Omental fat pad (tissue), 3 donors: ENCODE measurements at regions not wholly inside any gene's neighbourhood (a gene's known extent, or its start where the extent isn't known, plus 50 kb on each side); places are given as distances from the start of the nearest gene placed in this dataset.

Experiments
- ATAC-seq: fragments of 150-250 bp; one replicate; pipeline ENCODE4 v1.9.1; 2016; ENCODE audit warnings: mild to moderate bottlenecking, moderate library complexity; ENCODE audit not compliant: low FRiP score
- DNase-seq: peaks from one replicate; pipeline ENCODE4 v3.0.0-alpha.2; 2019; ENCODE audit warnings: low spot score
- TF ChIP-seq, protein P1 (sequence below), 3 donors: fragments of 450-650 bp; IDR thresholded peaks; one replicate each; pipeline ENCODE4 v1.5.1; 2016 to 2017; ENCODE audit warnings: antibody characterized with exemption in 3 of 3, mild to moderate bottlenecking in 3 of 3, moderate library complexity in 2 of 3

DNA sequence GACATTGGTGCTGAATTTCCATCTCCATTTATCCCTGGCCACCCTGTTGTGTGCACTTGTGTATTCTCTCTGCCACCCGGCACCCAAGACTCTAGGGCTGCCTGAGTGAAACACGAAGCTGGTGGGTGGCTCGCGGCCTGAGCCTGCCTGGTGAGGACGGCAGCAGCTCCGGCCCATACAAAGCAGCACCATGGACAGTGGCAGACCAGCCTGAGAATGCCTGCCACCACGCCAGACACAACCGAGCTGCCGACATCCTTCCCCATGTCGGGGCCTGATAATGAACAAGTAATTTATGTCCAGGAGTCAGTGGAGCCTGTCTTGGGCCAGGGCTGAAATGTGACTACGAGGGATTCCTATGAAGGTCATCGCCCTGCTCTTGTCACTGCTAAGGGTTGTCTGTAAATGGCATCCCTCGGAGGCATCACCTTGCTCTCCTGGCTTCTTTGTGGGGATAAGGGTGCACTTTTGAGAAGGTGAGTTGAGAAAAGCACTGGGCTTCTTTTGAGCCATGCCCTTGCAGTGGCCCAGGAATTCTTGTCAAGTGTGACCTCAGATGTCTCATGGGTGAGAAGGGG, 175.7 kb downstream of the MELK start:
- ATAC-seq (no peak), DNase-seq (no peak)
- TF ChIP-seq, protein P1, sequence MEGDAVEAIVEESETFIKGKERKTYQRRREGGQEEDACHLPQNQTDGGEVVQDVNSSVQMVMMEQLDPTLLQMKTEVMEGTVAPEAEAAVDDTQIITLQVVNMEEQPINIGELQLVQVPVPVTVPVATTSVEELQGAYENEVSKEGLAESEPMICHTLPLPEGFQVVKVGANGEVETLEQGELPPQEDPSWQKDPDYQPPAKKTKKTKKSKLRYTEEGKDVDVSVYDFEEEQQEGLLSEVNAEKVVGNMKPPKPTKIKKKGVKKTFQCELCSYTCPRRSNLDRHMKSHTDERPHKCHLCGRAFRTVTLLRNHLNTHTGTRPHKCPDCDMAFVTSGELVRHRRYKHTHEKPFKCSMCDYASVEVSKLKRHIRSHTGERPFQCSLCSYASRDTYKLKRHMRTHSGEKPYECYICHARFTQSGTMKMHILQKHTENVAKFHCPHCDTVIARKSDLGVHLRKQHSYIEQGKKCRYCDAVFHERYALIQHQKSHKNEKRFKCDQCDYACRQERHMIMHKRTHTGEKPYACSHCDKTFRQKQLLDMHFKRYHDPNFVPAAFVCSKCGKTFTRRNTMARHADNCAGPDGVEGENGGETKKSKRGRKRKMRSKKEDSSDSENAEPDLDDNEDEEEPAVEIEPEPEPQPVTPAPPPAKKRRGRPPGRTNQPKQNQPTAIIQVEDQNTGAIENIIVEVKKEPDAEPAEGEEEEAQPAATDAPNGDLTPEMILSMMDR (IDR thresholded peaks at IDR 0.05) = no peak

DNA sequence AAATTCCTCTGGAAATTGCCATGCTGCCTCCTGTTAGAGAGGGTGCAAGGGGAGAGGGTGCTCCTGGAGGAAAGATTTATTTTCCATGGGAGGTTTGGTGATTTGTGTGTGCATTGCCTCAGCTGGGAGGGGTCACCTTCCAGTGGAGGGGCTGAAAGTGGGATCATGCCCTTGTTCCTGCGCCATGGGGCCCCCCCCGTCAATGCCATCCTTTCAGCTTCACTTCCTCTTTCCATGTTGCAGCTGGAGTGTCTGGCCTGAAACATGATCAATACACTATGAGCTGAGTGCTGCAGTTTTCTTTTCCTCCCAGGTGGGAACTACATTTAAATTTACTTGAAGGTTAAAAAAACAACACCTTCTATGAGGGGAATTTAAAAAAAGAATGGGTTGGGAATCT, 176.8 kb downstream of the MELK start:
- TF ChIP-seq, protein P1 (IDR thresholded peaks at IDR 0.05) = no peak
- ATAC-seq (no peak), DNase-seq (no peak)

DNA sequence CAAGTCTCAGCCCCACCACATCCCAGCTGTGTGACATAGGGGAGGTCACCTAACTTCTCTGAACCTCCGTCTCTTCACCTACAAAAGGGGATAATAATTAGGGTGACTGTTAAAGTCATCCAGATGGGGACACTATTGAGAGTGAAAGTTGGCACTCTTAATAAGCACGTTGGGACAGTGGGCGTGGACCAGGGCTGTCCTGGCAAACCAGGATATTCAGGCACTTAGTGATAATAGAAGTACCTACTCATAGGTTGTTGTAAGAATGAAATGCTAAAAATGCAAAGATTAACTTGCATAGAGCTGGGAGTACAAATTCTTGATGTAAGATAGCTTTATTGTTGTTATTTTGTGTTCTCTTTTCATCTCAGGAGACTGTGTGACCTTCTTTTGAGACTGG, 177.9 kb downstream of the MELK start:
- no peak for ATAC-seq
- TF ChIP-seq, protein P1 (IDR thresholded peaks at IDR 0.05) = no peak
- no peak for DNase-seq

DNA sequence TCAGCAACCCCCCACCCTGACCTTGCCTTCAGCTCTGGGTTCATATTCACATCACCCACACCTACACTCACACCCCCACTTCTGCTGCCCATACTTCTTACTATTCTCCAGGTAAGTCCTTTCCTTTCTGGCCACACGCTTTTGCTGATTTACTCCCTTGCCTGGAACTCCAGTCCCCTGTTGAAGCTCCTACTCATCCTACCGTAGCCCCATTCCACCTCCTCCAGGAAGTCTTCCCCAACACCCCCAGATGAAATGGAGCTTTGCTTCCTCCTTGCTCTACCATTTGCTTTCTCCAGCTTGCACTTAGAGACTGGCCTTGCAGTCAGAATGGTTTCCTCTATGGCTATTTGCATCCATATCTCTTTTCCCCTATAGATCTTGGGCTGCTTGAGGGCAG, 182.3 kb downstream of the MELK start:
- TF ChIP-seq, protein P1 (IDR thresholded peaks at IDR 0.05) = no peak
- no peak for ATAC-seq

DNA sequence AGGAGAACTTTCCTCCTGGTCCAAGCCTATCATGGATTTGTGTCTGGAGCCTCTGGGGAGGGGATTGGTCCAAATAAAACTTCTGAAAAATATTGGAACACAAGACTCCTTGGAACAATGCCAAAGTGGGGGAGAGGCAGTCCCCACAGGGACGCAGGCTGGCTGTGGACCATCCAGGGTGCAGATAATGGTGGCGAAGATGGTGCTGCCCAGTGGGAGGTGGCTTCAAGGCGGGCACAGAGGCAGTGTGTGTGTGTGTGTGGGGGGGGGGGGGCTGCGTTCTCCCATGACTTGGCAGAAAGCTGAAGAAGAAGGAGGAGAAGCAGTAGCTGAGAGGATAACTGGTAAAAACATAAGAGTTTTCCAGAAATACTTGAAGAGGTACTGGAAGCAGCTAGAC, 186.4 kb downstream of the MELK start:
- DNase-seq (no peak), ATAC-seq (no peak)
- TF ChIP-seq, protein P1 (IDR thresholded peaks at IDR 0.05) = no peak

More for the DNA sequence above, 182.3 kb downstream of the MELK start:
- no peak for DNase-seq

DNA sequence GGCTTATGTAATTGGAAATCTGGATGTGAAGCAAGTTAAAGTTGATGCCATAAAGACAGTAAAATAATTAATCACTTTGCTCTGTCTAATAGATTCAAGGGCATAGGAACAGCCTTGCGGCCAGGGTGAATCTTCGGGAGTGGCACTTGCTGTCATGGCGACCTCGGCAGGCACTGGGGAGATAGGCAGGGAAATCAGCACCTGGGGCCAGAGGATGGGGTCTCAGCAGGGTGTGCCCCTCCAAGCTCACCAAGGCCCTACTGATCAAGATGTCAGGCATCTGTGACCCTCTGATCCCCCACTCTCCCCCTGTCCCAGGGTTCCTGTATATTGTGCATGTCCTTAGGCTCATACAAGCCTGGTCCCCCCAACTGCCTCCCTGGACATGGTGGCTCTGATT, 187.3 kb downstream of the MELK start:
- TF ChIP-seq, protein P1 (IDR thresholded peaks at IDR 0.05) = no peak
- no peak for DNase-seq
- ATAC-seq = no peak

DNA sequence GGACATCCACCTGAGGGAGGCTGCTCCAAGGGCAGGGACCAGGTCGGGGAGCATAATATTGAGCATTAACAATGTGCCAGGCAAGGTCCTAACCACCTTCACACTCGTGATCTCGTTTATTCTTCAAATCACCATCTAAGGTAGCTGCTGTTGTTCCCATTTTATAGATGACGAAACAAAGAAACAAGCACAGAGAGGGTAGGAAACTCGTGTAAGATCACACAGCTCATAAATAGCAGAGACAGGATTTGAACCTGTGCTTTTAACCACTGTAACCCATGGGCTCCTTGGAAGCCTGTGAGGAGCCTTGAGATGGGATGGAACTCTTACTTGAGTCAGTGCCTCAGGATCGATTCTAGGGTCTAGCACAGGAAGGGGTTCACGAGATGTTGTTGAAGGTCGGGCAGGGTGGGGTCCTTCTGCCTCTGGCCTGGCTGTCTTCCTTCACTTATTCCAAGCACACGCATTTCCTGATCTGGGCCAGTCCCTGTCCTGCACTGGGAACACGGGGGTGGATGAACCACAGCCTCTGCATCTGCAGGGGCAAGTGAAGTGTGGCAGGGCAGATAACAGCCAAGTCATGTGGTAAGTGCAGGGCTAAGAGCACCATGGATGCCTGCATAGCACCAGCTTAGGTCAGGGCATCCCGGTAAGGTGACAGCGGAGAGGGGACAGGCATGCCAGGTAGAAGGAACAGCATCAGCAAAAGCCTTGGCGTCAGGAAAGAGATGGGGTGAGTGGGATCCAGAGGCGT, 188.1 kb downstream of the MELK start:
- no peak for ATAC-seq
- no peak for DNase-seq
- TF ChIP-seq, protein P1 (IDR thresholded peaks at IDR 0.05) = no peak
